Activated CD4-positive, alpha-beta T cell treated with anti-CD3 and anti-CD28 coated beads, Interleukin-2, amount 50 U/mL, for 1 hour (primary cell): ENCODE measurements at regions not wholly inside any gene's neighbourhood (a gene's known extent, or its start where the extent isn't known, plus 50 kb on each side); places are given as distances from the start of the nearest gene placed in this dataset.

Experiments used
- DNase-seq: peaks from one replicate; pipeline ENCODE4 v3.0.0-alpha.2; 2020

DNA sequence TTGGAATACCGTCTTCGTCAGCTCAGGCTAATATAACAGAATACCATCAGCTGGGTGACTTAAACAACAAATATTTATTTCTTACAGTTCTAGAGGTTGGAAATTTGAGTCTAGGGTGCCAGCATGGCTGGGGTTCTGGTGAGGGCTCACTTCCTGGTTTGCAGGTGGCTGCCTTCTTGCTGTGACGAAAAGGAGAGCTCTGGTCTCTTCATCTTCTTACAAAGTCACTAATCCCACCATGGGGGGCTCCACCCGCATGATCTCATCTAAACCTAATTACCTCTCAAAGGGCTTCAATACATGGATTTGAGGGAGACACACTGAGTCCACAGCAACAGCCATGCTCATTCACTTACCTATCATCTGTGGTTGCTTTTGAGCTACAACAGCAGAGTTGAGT, 78.3 kb downstream of the PSMG1 start:
- DNase-seq, result no peak

DNA sequence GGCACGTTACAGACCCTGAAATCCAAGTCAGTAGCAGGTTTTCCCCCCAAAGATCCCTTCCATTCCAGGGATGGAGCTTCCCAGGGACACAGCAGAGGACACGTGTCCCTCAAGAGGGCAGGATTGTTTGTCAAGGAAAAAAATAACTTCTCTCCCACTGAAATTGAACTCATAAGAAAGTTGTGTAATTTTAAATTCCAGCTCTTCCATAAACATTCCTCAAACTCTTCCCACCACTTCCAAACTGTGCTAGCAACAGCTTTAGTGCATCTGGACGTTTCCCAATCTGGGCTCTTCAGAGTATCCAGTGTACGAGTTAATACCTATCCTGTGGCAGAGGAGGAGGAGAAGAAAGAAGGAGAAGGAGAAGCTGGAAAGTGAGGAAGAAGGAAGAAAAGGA, 79.6 kb downstream of the PSMG1 start:
- no peak for DNase-seq

DNA sequence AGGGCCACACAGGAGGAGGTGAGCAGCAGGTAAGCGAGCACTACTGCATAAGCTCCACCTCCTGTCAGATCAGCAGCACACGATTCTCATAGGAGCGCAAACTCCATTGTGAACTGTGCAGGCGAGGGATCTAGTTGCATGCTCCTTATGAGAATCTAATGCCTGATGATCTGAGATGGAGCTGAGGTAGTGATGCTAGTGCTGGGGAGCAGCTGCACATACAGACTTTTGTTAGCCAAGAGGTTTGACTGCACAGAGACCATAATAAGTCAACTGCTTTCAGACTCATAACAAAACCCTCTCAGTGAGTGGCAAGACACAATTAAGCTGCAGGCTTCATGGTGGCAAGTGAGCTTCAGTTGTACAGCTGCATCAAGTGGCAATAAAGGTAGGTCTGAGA, 83.4 kb downstream of the PSMG1 start:
- no peak for DNase-seq

DNA sequence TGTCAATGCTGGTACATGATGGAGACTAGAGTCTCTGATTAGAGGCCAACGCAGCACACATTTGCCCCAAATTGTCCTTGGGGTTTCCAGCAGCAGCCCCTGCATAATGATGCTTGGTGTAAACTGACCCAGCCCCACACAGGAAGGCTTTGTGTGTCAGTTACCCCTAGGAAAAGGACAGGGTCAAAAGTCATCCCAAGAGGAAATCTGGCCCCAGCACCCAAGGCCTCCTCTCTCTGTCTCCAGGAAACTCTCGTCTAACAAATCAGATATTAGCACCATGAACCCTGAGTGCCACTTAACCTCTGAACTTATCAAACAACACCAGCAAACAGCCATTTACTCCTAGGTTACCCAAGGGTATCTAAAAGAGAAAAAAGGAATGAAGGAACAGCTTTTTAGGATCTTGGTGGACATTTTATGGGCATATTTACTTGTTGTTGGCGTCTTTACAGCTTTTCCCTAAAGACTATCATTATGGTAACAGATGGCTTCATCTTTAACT, 84.5 kb downstream of the PSMG1 start:
- no peak for DNase-seq

DNA sequence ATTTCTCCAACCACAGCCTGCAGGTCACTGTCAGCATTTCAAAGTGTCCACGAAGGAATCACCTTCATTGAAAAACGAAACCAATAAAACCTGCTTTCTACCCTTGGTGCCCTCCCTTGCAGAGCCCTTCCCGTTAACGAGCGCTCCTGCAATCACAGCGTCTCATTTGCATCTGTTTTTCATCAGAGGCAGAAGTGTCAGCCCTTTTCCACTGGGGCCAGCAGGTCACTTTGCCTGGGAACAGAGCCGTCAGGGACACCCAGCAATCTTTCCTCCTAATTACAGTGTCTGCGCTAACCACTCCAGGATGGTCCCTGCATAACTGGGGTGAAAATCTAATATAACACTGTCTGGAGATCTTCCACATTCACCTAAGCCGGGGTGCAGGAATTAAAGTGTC, 85.3 kb downstream of the PSMG1 start:
- DNase-seq, result no peak

DNA sequence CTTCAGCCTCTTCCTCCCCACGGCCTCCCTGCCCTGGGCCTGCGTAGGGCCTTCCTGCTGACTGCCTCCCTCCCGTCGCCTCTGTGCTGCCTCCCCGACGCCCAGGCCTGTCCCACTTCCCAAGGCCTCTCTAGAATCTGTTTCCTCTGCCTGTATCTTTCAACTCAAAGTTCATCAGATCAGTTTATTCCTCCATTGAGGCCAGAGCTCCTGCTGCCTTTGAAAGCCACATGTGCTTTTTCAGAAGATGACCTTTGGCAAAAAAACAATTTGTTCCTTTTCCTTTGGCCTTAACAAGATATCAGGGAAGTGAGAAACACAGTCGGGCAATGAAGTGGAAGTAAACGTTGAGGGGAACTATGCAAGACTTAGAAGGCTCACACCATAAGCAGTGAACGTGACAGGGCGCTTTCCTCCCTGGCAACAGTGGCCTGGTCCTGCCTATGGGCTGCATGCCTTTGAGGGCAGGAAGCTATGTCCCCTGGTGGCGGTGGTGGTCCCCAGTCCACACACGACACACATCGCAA, 85.9 kb downstream of the PSMG1 start:
- no peak for DNase-seq

DNA sequence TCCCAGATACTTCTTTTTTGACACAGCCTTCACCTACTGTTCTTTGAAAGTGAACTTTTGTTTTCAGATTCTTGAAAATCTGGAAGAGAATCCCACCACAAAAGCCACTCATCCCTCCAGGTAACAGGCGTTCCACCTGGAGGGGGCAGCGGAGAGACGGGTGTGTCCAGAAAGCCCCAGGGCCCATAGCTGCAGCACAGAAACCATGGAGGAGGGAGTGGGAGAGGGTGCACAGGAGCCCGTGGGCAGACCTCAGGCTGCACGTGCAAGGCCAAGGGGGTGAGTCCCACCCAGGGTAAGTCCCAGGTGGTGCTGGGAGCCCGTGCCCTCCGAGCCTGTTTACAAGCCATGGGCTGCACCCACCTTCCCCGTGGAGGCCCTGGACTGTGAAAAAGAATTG, 86.5 kb downstream of the PSMG1 start:
- DNase-seq, result no peak

DNA sequence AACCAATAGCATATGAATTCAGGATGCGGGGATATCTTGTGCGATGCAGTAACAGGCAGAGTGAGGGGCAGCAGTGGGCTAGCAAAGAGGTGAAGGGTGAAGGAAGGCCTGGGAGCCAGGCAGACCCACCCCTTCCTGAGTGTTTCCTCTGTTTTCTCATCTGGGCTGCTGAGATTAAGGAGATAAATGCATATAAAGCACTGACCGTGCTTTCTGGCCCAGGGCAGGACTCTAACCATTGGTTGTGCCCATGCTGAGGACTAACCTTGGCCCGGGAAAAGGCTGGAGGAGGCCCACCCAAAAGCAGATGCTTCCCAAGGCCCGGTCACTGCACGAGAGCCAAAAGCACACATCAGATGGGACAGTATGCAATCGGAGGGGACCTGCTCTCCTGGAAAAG, 87.6 kb downstream of the PSMG1 start:
- no peak for DNase-seq

DNA sequence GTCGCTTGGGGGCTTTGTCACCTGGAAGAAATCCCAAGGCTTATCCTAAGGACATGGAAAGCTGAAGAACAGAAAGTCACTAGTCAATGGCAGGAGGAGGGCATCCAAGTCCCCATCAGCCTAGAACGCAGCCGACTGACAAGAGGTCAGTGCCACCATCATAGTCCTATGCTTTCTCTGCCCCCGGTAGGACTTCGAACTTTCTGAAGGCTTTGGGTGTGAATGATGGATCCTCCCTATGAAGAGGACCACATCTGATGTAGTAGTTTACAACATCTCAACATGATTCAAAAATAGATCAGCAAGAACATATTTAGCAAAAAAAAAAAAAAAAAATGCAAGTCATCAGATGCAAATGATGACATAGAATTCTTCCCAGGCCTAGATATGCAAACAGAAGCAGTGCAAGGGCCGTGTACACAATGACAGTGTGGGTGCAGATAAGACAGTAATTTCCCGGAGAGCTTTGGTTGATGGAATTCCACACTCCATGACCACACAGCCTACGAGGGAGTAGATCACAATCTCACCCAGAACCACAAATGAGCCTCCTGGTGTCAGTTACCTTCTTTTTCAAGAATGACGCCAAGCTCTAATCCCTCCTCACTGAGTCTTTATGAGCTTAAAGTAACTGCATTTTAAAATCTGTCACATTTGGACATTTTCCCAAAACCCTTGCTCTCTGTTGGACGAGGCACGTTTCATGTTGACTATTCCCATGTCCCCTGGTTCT, 88.2 kb downstream of the PSMG1 start:
- DNase-seq, result no peak

DNA sequence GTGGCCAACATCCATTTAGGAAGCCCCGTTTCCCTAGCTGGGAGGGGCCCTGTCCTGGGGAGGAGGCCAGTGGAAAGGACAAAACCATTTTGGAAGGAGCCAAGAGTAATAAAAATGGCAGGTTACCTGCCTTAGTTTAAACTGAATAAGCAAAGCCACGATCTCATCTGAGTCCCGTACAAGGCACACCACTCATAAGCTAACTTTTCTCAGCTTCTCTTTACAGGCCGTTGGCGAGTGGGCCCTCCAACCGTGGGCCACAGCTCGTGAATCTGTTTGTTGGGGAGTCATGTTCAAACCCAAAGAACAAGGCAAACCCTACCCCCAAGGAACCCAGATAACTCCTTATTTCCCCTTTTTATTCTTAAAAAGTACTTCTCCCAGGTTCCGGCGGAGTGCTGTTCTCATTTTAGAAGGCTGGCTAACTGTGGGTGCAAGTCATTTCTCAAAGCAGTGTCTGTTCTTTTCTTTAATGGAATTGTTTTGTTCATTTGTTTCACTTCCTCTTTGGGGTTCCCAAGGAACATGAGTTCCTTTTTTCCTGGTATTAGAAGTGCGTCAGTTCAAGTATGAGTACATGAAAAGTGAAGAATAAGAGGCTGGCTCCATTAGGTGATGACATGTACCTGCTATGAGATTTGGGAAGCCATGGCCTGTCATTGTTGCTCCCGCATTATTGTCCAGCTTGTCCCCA, 89.0 kb downstream of the PSMG1 start:
- DNase-seq, result no peak

DNA sequence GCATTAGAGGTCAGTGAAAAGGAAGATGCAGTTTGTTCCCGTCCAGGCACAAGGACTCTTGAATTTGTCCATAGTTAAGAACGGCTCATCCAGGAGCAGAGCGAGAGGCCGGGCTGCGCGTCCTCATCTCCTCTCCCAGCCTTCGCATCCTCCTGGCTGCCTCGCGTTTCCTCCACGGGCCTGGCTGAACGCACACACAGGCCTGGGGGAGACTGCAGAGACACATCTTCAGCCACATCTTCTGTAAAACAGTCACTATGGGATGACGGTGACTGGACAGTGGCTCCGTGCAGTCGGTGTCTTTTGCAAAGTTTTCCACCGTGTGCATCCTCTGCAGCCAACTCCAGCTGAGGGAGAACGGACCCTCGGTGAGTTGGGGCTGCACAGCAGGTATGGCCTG, 89.7 kb downstream of the PSMG1 start:
- no peak for DNase-seq

DNA sequence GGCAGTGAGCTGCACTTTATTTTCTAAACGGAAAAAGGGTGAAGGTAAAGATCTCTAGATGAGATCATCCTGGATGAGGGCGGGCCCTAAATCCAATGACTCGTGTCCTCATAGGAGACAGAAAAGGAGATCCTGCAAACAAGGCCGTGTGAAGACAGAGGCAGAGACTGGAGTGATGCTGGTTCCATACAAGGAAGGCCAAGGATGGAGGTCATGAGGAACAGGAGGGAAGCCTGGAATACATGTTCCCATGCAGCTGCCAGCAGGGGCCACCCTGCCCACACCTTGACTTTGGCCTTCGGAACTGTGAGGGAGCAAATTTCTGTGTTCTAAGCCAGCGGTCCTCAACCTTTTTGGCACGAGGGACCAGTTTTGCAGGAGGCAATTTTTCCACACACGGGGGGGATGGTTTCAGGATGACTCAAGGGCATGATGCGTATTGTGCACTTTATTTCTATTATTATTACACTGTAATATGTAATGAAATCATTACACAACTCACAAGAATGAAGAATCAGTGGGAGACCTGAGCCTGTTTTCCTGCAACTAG, 94.3 kb downstream of the PSMG1 start:
- DNase-seq, result no peak

DNA sequence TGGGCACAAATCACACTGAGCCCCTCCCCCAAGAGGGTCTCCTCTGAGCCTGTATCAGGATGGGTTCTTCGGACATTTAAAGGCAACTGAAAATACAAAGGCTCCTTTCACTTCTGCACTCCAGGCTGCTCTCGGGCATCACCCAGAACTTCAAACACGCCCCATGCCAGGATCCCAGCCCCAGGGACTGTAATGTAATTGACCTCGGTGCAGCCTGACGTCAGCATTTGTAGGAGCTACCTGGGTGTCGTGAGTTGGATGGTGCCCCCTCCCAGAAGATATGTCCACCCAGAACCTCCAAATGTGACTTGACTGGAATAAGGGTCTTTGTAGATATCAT, 95.2 kb downstream of the PSMG1 start:
- DNase-seq, result no peak

DNA sequence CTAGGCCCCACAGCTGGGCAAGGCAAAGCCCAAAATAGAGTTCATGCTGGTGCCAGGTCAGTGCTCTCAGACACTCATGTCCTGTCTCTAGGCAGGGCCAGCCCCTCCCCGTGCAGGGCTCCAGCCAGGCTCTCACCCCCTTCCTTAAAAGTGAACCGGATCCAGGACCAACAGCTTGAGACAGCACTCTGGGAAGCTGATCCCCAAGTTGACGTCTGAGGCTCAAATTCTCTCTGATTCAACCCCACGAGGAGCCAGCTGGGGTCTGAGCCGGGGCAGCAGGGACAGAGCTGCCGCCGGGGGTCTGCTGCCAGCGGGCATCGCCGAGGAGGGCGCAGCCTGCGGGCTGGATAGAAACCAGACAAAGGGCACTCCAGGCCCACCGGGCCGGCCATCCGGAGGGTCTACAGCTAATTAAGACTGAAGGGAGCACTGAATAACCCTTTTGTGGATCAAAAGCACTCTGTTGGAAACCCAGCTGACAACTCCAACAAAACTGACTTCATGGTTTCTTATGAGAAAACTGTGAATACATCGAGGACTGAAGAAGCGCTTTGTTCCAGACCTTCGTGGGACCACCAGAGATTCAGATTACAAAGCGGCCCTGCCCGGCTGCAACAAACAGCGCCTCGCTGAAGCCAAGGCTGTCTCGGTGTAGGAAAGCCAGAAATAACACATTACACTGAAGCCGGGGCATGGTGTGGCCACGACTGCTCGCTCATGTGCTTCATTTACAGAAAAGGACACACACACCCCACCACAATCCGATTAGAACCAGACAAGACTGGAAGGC, 95.8 kb downstream of the PSMG1 start:
- no peak for DNase-seq

DNA sequence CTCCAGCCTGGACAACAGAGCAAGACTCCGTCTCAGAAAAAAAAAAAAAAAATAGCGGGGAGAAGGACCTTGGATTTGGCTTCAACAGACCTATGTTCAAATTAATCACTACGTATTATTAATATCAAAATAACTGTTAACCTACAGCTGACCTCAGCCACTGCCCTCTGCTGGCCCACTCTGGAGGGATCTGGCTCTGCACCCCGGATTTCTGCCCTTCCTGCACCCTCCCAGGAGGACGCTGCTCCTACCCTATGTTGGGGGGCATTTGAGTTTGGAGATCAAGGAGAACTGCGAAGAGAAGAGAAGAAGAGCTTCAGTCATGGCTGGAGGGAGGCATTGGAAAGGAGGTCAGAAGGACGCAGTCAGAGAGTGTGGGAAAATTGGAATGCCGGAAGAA, 96.7 kb downstream of the PSMG1 start:
- no peak for DNase-seq

DNA sequence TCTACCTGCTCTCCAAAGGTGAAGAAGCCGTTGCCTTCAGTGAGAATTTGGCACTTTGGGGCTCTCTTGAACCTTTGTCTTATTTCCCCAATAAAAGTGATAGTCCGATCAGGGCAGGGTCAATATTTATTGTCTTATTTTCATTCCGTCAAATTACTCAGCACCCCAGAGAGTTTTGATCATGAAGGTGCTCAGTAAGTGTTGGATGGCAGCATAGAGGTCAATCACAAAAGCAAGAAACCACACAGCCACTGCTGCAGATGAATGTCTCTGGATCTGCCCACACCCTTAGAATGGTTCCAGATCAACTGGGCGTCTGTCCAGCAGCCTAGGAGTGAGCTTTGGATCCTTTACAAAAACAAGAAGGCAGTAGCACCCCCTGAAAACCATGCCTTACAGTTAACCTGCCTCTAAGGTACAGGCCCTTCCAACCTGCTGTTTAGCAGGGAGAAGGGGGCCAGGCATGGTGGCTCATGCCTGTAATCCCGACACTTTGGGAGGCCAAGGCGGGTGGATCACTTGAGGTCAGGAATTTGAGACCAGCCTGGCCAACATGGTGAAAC, 97.3 kb downstream of the PSMG1 start:
- DNase-seq, result no peak

DNA sequence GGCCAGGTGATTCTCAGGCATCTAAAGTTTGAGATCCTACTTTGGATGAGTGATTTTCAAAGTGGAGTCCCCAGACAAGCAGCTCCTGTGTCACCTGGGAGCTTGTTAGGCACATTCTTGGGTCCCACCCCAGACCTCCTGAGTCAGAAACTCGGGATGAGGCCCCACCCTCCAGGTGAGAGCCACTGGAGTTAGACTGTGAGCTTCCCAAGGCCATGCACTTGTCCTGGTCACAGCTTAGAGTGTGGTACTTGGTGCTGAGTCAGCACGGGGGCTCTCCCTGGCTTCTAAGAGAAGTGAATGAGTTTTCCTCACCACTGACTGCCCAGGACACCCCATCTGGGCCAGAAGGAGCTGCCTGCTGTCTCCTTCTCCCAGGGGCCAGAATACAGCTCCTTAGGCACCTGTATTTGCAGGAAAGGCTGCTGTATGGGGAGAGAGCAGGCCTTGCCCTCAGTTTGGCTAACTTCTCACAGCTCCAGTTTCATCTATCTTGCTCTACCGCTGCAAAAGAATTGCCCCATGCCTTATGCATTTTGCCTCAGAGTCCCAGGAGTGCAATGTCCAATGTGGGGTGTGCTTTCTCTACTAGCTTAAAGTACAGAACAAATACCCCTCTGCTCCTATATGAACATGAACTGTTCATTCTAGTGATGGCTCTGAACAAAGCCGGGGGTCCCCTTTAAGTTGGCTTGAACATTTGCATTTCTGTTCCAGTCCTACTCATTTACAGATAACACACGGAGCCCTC, 98.1 kb downstream of the PSMG1 start:
- DNase-seq, result no peak

DNA sequence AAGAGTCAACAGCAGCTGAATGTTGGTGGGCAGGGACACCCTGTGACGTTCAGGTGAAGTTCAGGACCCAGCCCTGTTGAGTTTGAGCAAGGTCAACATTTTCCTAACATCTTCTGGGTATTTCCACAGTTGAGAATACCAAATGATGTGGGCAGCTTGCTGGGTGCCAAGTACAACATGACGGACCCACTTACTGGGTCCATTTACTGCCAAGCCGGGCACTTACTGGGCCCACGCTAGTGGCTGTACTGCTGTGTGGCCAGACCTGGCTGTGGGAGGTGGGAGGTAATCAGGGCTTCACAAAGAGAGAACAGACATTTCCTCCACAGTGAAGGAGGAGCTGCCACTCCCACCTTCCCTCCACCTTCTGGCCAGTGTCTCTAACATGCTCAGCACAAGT, 99.2 kb downstream of the PSMG1 start:
- DNase-seq, result no peak

DNA sequence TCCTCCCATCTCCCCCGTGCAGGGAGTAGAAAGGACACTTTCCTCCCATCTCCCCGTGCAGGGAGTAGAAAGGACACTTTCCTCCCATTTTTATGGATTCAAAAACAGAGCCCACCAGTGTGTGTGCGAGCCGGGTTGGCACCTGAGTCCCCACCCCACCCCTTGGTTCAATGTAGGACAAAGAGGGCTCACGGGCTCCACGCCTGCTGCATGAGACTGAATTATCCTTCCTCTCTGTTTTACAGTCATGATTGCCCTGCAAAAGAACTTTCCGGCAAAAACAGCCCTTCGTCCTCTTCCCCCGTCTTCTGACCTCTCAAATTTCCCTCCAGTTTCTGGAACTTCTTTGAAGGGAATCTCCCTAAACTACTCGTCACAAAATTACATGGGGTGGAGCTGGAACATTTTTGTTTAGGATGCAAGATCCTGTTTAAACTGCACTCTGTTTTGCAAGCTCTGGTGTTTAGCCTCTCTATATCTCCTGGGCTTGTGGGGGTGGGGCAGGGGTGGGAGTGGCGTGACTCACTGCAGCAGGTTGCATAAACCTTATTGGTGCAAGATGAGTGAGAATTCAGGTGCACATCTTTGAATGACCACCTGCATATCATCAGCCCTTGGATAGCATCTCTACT, 99.8 kb downstream of the PSMG1 start:
- no peak for DNase-seq

DNA sequence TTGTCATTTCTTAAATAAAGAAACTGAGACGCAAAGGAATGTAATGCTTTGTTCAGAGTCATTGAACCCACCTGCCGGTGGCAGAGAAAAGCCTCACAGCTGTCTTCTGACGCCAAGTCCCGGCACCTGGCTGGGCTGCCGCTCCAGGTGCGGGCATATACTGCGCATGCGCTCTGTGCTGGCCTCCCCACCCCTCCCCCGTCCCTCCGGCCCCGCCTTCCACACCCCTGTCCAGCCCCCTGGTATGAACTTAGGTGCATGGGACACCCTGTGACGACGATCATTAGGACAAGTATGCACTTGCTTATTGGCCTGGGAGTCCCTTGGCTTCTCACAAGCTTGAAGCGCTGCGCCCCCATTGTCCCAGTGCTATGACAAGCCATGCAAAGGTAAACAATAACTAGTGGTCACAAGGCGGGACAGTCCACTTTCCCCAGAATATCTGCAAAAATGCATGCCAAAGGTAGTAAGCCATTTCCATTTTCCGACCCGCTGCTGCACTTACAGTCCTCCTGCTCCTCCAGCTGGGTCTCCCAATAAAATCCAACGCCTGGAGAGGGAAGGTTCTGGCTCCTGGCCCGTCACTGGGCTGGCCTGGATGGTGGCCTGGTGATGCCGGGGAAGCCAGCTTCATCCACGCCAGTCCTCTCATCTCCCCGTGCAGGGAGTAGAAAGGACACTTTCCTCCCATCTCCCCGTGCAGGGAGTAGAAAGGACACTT, 100.4 kb downstream of the PSMG1 start:
- no peak for DNase-seq

DNA sequence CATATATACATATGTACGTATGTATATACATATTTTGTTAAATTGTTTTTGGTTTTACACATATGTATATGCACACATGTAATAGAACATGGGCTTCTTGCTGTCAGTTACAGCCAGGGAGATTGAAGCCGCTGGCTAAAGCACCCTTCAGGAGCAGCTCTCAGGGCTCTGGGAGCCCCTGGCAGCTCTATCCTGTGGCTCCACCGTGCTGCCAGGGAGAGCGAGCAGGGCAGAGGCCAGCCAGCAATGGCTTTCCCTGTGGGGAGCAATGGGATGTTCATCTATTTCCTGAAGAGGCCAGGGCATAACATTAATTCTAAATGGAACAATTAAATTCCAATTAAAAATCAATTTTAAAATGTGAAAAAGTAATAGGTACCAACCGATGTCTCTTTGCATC, 102.9 kb downstream of the PSMG1 start:
- no peak for DNase-seq
